ENCODE measurements at regions not wholly inside any gene's neighbourhood (a gene's known extent, or its start where the extent isn't known, plus 50 kb on each side); places are given as distances from the start of the nearest gene placed in this dataset.
A peak's percentile ranks its signal among the peaks of the same experiment; 100 is the strongest.

DNA sequence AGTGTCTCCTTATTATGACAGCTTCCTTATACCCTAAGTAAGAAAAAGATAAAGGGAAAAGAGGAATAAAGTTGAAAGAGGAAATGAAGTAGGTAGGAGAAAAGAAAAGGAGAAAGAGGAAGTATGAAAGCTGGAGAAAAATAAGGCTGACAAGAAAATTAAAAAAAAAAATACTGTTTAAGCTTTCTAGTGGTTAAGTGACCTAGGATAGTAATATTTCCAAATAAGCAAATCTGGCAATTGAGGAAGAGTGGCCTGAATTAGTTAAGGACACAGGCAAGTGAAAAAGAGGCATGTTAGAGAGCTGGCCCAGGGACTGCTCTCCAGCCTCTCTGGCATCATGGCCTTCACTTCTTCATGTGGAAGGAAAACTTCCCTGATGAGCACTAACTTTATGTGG, 76.5 kb upstream of the ADGRF1 start:
- no peak for DNase-seq (ENCODE audit: low read depth in 2 of 3, low spot score in 1 of 3)

DNA sequence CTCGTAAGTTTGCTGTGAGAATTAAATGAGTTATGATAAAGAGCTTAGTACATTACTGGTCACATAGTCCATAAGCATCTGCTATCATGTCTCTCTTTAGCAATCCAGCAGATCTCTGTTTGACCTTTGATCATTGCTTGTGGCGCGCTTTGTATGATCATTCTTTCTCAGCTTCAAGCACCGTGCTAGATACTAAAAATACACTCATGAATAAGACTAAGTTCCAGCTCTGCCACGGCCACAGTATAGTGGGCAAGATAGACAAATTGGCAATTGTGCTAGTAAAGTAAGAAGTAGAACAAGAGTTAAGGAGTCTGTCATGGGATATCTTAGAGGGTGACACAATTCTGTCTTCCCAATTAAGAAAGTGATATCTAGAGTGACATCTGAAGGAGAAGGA, 75.2 kb upstream of the ADGRF1 start:
- DNase-seq (ENCODE audit: low read depth in 2 of 3, low spot score in 1 of 3): no peak

DNA sequence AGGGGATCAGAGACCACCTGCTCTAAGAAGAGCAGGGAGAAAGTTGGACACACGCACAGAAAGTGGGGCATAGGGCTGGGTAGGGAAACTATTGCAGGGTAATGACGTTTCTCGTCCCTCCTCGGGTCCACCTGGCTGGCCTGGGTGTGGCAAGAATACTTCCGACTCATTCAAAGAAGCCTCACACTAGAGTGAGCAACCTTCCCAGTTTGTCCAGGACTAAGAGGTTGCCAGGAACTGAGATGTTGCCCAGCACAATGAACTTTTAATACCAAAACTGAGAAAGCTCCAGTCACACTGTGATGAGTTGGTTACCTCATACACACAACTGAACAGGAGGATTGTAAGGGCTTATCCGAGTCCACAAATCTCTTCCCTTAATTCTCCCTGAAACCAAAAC, 74.5 kb upstream of the ADGRF1 start:
- DNase-seq (ENCODE audit: low read depth in 2 of 3, low spot score in 1 of 3): no peak

DNA sequence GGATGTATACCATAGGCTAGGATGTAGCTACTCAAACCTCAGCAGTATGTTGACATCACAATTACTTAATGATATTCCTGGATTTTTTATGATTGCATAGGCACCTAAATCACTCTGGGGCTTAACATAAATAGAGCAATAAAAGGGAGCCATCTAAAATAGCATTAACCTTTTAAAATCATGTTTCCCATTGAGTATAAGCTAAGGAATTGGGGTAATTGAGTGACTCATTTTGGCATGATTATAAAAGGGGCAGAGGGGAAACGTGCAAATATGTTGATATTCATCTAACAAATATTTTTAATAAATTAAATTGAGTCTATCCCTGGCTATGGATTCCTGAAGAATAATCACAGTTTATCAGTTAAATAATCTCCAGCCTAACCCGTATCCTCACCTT, 74.0 kb upstream of the ADGRF1 start:
- no peak for DNase-seq (ENCODE audit: low read depth in 2 of 3, low spot score in 1 of 3)

DNA sequence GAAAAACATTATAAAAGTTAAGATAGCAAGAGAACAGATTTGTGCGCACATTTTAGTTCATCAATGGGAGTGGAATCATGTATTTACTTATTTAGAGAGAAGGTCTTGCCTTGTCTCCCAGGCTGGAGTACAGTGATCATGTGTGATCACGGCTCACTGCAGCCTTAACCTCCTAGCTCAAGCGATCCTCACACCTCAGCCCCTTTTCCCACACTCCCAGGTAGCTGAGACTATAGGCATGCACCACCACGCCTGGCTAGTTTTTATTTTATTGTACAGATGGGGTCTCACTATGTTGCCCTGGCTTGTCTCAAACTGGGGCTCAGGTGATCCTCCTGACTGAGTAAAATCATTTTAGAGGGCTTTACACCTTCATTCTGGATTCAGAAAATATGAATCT, 72.3 kb upstream of the ADGRF1 start:
- no peak for DNase-seq (ENCODE audit: low read depth in 2 of 3, low spot score in 1 of 3)

DNA sequence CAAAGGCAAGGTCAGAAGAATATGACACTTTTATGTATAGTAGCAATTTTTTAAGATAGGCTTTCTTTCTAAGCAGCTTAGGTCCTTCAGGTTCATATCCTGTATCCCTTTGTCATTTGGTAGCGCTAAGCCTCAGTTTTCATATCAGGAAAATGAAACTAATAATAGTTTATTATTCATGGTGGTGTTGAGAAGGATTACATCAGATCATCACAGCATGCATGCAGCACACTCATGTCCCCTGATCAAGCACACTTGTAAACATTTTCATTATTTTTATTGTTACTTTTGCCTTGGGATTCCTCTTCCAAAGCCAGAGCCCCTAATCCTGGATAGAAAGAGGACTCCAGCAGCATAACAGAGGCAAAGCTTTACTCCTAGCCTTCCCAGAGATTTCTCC, 70.2 kb upstream of the ADGRF1 start:
- DNase-seq (ENCODE audit: low read depth in 2 of 3, low spot score in 1 of 3): no peak

DNA sequence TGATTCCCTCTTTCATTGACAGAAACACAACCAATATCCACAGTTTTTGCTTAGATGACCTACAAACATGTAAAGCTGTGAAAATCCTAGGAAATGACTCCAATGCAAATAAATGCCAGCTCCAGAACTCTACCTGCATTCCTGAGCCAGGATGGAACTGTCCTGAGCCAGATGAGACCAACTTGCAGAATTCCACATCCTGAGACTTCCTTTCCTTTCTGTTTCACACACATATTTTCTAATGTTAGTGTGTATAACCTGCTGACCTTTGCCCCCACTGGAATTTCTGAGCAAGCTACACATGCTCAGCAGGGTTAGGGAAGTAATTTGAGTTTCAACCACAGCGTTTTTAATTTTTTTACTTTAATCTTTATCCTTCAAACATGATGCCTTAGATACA, 69.6 kb upstream of the ADGRF1 start:
- no peak for DNase-seq (ENCODE audit: low read depth in 2 of 3, low spot score in 1 of 3)

DNA sequence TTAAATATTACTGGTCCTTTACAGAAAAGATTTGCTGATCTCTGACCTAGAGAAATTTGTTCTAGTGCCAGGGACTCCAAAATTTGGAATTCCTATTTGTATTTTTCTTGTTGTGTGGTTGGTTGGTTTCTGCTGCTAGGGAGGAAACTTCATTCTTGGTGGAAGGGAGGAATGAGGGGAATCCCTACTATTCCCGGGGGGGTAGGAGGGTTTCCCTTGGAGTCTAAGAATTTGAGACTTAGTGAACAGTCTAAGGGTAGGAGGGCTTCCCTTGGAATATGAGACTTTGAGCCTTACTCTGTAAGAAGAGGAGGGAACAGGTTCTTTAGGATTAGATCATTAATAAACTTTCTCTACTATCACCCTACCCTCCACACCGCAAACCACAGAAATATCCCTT, 67.1 kb upstream of the ADGRF1 start:
- no peak for DNase-seq (ENCODE audit: low read depth in 2 of 3, low spot score in 1 of 3)

DNA sequence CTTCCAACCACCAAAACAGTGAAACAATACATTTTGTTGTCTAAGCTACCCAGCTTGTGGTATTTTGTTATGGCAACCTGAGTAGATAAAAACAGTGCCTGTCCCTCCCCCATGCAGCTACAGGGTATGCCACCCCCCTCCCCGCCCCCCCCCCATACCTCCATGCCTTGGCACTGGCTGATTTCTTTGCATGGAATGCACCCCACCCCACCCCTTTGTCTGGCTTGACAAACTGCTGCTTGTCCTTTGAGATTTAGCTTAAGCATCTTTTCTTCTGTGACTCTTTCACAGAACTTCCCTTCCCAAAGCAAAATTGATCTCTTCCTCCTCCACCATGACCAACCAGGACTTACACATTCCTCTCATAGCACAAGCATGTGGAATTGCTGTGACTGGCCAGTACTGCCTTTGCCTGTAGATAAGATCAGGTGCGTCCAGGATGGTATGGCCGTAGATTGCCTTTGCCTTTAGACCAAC, 64.6 kb upstream of the ADGRF1 start:
- no peak for DNase-seq (ENCODE audit: low read depth in 2 of 3, low spot score in 1 of 3)

DNA sequence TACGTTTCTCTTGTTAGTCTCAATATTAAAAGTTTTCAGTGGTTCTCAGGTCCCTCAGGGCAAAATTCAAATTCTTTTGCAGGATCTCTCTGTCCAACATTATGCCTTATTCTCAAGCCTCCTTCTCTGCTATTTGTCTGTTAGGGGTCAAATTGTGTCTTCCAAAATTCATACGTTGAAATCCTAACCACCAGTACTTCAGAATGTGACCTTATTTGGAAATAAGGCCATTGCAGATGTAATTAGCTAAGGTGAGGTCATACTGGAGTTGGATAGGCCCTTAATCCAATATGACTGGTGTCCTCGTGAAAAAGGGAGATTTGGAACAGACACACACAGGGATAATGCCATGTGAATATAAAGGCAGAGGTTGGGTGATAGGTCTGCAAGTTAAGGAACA, 64.1 kb upstream of the ADGRF1 start:
- no peak for DNase-seq (ENCODE audit: low read depth in 2 of 3, low spot score in 1 of 3)

DNA sequence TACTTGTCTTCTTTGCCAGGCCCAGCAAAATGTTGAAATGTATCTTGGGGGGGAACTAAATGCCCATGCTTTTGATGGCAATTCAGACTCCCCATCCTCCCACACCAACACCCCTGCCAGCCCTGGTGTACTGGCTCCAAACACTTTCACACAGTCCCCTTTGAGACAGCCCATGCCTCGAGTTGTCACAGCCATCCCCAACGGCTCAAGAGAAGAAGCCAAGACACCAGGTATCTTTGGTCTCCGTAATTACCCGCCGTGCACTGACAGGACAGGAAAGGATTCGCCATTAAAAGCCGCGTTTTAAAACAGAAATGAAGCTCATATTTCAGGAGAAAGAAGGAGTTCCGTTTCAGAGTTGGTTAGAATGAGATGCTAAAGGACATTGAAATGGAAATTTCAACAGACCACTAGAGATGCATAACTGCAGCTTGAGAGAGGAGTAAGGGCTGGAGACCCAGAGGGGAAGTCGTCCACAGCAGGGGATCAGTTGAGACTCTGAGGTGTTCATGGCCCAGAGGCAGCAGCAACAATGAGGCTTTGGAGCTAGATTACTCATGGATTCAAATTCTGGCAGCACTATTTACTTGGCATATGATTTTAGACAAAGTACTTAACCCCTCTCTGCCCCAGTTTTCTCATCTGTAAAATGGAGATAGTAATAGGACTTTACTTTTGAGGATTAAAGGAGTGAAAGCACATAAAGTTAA, 63.5 kb upstream of the ADGRF1 start:
- no peak for DNase-seq (ENCODE audit: low read depth in 2 of 3, low spot score in 1 of 3)

DNA sequence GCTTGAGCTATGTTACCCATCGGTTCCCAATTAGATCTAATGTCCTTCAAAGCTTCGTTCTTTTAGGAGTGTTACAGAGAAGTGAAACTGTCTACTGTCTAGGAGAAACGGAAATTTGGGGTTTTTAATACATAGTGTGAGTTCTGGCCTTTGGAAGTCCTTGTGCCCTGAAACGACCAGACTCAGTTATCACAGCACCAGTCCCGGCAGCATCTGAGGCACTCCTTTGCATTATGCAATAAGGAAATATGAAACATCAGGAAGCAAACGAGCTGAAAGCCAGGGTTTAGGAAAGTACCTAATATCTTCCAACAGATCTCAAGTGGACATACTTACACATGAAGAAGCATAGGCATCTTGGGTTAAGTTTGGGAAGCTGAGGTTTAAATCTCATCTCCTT, 61.8 kb upstream of the ADGRF1 start:
- DNase-seq (ENCODE audit: low read depth in 2 of 3, low spot score in 1 of 3): no peak

DNA sequence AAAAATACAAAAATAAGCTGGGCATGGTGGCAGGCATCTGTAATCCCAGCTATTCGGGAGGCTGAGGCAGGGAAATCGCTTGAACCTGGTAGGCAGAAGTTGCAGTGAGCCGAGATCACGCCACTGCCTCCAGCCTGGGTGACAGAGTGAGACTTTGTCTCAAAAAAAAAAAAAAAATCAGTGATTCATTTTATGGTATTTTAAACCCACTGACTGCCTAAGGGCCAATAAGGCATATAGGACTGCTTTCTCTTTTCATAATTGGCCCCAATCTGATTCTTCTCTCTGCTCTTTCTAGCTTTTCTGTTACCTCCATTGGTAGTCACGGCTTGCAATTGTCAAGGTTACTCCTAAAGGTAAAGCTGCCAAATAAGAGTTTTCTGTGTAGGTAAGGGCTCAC, 60.2 kb upstream of the ADGRF1 start:
- DNase-seq (ENCODE audit: low read depth in 2 of 3, low spot score in 1 of 3): no peak

DNA sequence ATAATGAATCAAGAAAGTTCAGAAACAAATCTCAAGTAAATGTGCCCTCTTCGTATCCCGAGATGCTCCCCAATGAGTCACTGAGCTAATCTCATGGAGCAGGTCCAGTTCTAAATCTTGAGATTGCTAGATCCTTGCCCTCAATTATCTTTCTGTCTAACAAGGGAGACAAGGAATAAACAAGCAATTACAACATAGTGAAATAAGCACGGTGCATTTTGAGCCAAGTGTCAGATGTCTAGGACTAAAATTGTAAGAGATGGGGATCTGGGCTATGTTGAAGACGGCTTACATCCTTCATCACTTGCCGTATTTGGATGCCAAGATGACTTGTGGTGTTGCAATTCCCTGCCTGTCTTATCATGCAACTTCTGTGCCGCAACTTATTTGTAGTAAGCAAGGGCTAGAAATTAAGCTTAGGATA, 56.5 kb upstream of the ADGRF1 start:
- DNase-seq (ENCODE audit: low read depth in 2 of 3, low spot score in 1 of 3): no peak

DNA sequence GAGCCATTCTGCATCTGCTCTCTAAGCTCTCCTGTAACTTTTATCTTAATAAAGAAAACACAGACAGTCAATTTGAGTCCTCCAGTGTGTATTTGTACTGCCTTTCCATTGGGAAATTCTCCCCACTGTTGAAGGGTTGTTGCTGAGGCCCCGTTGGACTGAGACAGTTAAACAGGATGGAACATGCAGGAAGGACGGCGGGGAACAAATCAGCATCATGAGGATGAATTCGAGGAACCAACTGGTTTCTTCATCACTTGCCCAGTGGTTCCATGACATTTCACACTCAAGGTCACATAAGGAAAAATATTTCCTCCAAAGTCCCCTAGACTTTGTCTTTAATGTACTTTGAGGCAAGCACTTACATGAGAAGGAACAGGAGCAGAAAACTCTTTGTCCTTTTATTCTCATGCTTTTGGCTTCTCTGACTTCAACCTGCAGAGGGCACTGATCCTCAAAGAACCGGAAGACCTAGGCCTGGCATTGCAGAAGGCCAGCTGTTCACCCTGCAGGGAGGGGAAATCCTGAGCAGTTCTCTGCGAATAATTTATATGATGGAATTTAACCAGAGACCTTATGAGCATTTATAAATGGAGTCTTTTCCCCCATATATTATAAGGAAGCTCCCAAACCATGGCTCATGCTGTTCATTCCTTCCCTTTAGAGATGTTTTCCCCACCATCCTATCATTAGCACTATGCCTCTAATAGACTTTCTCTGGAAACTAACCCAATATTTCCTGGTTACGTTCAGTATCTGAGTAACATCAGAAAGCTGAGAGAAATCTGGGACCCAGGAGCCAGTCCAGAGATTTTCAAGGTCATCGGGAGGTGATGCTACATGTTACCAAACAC, 55.2 kb upstream of the ADGRF1 start:
- DNase-seq (ENCODE audit: low read depth in 2 of 3, low spot score in 1 of 3): peak in 2 of 3 donors; percentile 8 to 13

DNA sequence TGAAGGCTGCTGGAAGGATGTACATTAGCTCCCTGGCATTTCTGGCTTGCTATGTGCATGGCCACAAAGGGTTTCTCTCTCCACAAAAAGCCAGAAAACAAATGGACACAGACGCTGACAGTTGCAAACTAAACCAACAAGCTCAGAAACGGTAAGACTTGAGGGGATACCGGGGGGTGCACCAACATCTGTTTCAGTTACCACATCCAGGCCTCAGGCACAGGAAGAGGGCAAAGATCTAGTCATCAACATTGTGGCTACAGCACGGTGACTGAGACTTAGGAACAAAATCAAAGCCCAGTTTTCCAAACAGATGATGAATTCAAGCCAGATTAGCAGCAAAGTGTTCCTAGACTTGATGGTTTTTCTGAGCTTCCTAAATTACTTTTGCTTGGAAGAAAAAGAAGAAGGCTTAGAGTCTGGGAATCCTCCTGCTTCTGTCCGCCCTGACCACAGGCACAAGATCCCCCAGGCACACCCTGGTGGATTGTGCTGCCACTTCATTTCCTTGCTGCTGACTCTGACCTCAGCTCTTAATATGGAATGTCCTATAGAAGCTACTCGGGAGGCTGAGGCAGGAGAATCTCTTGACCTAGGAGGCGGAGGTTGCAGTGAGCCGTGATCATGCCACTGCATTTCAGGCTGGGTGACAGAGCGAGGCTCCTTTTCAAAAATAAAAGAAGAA, 54.2 kb upstream of the ADGRF1 start:
- DNase-seq (ENCODE audit: low read depth in 2 of 3, low spot score in 1 of 3): no peak

DNA sequence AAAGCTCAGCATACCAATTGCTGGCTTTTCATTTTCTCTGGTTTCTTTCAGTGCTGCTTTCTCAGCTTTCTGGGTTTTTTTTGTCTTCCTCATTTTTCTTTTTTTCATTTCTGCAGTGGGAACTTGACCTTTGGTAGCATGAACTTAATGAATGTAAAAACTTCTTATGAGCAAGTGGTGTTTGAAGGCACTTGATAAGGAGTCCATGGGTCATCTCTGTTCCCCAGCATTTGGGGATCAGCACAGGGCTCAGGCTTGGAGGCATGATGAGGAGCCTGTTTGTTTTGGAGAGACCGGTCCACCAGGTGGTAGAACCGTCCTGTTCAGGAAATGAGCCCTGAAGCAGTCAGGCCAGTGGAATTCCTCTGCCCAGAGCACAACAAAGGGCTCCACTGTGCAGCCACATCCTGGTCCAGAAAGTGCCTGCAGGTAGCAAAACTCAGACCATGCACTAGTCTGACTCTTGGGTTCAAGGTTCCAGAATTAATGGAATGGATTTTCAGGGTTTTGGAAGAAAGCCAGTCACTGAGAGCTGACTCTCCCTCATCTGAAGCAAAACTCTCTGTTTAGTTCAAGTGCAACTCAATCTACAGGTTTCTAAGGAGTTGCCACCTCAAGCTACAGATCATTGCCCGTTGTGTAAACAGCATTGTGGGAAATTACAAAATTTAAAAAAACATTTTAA, 52.3 kb upstream of the ADGRF1 start:
- DNase-seq (ENCODE audit: low read depth in 2 of 3, low spot score in 1 of 3): no peak

DNA sequence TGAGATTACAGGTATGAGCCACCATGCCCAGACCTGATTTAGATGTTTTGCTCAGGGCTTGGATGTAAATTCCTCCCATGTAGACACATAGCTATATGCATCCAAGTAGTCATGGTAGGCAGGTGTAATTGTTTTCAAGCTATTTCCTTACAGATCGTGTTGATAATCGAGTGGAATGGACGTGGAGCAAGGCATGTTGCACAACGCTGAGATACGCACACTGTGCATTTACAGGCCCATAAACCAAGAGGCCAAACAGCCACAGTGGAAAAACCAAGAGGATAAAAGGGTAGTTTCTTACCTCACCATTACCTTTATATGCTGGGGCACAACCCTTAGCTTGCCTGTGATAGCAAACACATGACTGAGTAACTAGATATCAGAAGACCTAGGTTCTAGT, 51.0 kb upstream of the ADGRF1 start:
- DNase-seq (ENCODE audit: low read depth in 2 of 3, low spot score in 1 of 3): no peak

DNA sequence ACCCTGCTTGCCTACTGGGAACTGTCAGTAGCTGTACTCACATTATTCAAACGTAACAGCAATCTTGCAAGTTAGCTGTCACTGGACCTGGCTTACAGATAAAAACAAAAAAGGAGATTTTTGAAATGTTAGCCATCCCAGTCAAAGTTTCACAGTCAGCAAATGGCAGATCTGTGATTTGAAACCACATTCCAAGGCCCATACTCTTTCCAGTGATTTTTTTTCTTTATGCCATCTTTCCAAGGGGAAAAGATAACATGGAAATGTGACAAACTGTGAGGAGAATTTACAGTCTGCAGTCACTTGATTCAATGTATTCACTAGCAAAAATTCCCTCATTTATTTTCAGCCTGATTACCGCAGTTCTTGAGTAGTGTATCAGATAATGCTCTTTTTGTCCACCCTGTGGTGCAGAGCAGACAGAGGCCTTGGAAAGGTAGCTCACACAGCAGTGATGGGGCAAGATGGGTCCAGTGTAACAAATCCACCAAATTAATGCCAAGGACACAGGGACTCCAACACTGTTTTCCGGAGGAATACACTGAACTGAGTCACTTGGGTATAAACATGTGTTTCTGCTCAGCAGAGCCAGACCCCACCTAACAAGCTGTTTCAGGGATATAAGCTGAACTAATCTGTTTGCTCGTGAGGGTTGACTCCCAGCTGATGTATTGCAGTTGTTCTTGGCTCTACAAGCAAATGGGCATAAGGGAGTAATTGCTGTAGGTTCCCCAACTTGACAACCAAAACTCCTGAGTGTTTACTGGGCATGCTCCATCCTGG, 49.9 kb upstream of the ADGRF1 start:
- DNase-seq (ENCODE audit: low read depth in 2 of 3, low spot score in 1 of 3): no peak
